ENCODE measurements at regions not wholly inside any gene's neighbourhood (a gene's known extent, or its start where the extent isn't known, plus 50 kb on each side); places are given as distances from the start of the nearest gene placed in this dataset.

GRCh38 chr12:84807249-84807648, 105.3 kb downstream of the SLC6A15 start:
- no peaks in the 10 kb centered on the region for H3K9me3 ChIP-seq (ENCODE audit: control insufficient read depth in 4 of 4, low read length in 3 of 4)
- DNase-seq (ENCODE audit: low spot score) = no peak
- H3K9ac ChIP-seq (ENCODE audit: low read depth in 1 of 2, low read length in 2 of 2) = no peak overlapping the region
- no peaks in the 10 kb centered on the region for H3K36me3 ChIP-seq (ENCODE audit: control insufficient read depth in 4 of 4, insufficient read depth in 3 of 4, low read depth in 1 of 4, low read length in 3 of 4)
- no peak overlapping the region for H3K27ac ChIP-seq (ENCODE audit: low read depth in 1 of 2, low read length in 2 of 2)
- H3K27me3 ChIP-seq (ENCODE audit: control insufficient read depth in 4 of 4, insufficient read depth in 4 of 4, low read length in 3 of 4) = no peaks in the 10 kb centered on the region
- no peak for TF ChIP-seq GABPA (IDR thresholded peaks at IDR 0.05 in 1 of 2, conservative IDR thresholded peaks at IDR 0.05 in 1 of 2)
- no peak for TF ChIP-seq ATF3 (IDR thresholded peaks at IDR 0.05)
- no peak for TF ChIP-seq HNF4G (IDR thresholded peaks at IDR 0.05)
- TF ChIP-seq JUND (IDR thresholded peaks at IDR 0.05) = no peak
- TF ChIP-seq, protein P1, sequence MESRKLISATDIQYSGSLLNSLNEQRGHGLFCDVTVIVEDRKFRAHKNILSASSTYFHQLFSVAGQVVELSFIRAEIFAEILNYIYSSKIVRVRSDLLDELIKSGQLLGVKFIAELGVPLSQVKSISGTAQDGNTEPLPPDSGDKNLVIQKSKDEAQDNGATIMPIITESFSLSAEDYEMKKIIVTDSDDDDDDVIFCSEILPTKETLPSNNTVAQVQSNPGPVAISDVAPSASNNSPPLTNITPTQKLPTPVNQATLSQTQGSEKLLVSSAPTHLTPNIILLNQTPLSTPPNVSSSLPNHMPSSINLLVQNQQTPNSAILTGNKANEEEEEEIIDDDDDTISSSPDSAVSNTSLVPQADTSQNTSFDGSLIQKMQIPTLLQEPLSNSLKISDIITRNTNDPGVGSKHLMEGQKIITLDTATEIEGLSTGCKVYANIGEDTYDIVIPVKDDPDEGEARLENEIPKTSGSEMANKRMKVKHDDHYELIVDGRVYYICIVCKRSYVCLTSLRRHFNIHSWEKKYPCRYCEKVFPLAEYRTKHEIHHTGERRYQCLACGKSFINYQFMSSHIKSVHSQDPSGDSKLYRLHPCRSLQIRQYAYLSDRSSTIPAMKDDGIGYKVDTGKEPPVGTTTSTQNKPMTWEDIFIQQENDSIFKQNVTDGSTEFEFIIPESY (IDR thresholded peaks at IDR 0.05) = no peak
- TF ChIP-seq YY1 (IDR thresholded peaks at IDR 0.05) = no peak
- TF ChIP-seq NR2F2 (IDR thresholded peaks at IDR 0.05) = no peak
- no peak for TF ChIP-seq RXRA (IDR thresholded peaks at IDR 0.05)
- no peak for TF ChIP-seq EGR1 (IDR thresholded peaks at IDR 0.05; ENCODE audit: low read depth in 2 of 2)
- TF ChIP-seq HNF4A (conservative IDR thresholded peaks at IDR 0.05) = no peak
- no peak for TF ChIP-seq RAD21 (IDR thresholded peaks at IDR 0.05)
- TF ChIP-seq TAF1 (conservative IDR thresholded peaks at IDR 0.05) = no peak
- TF ChIP-seq FOXA2 (IDR thresholded peaks at IDR 0.05) = no peak
- H3K4me1 ChIP-seq (ENCODE audit: control insufficient read depth in 4 of 4, insufficient read depth in 4 of 4, low read length in 3 of 4) = no peaks in the 10 kb centered on the region
- no peak overlapping the region for H3K4me3 ChIP-seq (ENCODE audit: low read depth in 1 of 3, low read length in 3 of 3)

- Histone ChIP-seq H3K27me3 (ENCODE audit: control insufficient read depth in 4 of 4, insufficient read depth in 4 of 4, low read length in 3 of 4) (peaks cover 0 to 2% (median 0%) of the 10 kb centered on the region in 4 donors), H3K9me3 (ENCODE audit: control insufficient read depth in 4 of 4, low read length in 3 of 4) (no peaks in the 10 kb centered on the region), H3K36me3 (ENCODE audit: control insufficient read depth in 4 of 4, insufficient read depth in 3 of 4, low read depth in 1 of 4, low read length in 3 of 4) (no peaks in the 10 kb centered on the region), H3K4me3 (ENCODE audit: low read depth in 1 of 3, low read length in 3 of 3) (no peak overlapping the region), H3K4me1 (ENCODE audit: control insufficient read depth in 4 of 4, insufficient read depth in 4 of 4, low read length in 3 of 4) (no peaks in the 10 kb centered on the region), H3K27ac (ENCODE audit: low read depth in 1 of 2, low read length in 2 of 2) (no peak overlapping the region), H3K9ac (ENCODE audit: low read depth in 1 of 2, low read length in 2 of 2) (no peak overlapping the region)
- DNase-seq (ENCODE audit: low spot score) = no peak
- TF ChIP-seq FOXA2 (IDR thresholded peaks at IDR 0.05) (no peak), TAF1 (conservative IDR thresholded peaks at IDR 0.05) (no peak), NR2F2 (IDR thresholded peaks at IDR 0.05) (no peak), CTCF (IDR thresholded peaks at IDR 0.05; ENCODE audit: low read depth, low read length, missing input control) (no peak), ATF3 (IDR thresholded peaks at IDR 0.05) (no peak), HNF4G (IDR thresholded peaks at IDR 0.05) (no peak), MAX (IDR thresholded peaks at IDR 0.05) (no peak), YY1 (IDR thresholded peaks at IDR 0.05) (no peak), SP1 (IDR thresholded peaks at IDR 0.05) (no peak), RXRA (IDR thresholded peaks at IDR 0.05) (no peak), EGR1 (IDR thresholded peaks at IDR 0.05; ENCODE audit: low read depth in 2 of 2) (no peak), GABPA (IDR thresholded peaks at IDR 0.05 in 1 of 2, conservative IDR thresholded peaks at IDR 0.05 in 1 of 2) (no peak), FOXA1 (IDR thresholded peaks at IDR 0.05) (no peak), JUND (IDR thresholded peaks at IDR 0.05) (no peak), HNF4A (conservative IDR thresholded peaks at IDR 0.05) (no peak), RAD21 (IDR thresholded peaks at IDR 0.05) (no peak)
- TF ChIP-seq, protein P1 (IDR thresholded peaks at IDR 0.05) = no peak
- TF ChIP-seq, protein P2, sequence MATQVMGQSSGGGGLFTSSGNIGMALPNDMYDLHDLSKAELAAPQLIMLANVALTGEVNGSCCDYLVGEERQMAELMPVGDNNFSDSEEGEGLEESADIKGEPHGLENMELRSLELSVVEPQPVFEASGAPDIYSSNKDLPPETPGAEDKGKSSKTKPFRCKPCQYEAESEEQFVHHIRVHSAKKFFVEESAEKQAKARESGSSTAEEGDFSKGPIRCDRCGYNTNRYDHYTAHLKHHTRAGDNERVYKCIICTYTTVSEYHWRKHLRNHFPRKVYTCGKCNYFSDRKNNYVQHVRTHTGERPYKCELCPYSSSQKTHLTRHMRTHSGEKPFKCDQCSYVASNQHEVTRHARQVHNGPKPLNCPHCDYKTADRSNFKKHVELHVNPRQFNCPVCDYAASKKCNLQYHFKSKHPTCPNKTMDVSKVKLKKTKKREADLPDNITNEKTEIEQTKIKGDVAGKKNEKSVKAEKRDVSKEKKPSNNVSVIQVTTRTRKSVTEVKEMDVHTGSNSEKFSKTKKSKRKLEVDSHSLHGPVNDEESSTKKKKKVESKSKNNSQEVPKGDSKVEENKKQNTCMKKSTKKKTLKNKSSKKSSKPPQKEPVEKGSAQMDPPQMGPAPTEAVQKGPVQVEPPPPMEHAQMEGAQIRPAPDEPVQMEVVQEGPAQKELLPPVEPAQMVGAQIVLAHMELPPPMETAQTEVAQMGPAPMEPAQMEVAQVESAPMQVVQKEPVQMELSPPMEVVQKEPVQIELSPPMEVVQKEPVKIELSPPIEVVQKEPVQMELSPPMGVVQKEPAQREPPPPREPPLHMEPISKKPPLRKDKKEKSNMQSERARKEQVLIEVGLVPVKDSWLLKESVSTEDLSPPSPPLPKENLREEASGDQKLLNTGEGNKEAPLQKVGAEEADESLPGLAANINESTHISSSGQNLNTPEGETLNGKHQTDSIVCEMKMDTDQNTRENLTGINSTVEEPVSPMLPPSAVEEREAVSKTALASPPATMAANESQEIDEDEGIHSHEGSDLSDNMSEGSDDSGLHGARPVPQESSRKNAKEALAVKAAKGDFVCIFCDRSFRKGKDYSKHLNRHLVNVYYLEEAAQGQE (IDR thresholded peaks at IDR 0.05) = no peak
- WGBS = 15% methylated on average over 2 of the region's 2 CpGs
Measured at GRCh38 chr12:84805474-84805858, 107.1 kb downstream of the SLC6A15 start.
